ENCODE measurements at regions not wholly inside any gene's neighbourhood (a gene's known extent, or its start where the extent isn't known, plus 50 kb on each side); places are given as distances from the start of the nearest gene placed in this dataset.

DNA sequence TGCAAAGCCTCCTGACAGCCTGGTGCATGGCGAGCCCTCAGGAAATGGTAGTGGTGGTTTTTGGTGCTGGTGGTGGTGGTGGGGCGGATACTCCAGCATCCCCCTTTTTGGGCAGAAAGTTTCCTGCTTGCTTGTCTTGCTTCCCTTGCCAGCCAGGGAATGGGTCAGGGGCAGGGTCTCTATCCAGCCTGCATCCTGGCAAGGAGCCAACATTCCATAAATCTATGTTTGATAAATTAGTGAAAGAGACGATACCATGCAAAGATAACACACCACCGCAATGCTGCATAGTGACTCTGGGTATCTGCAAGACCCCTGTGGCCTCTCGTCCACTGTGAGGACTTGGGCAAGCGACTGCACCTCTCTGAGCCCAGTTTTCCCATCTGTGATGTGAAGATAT is 246.2 kb downstream of the LRFN2 start:
- DNase-seq, result no peak

DNA sequence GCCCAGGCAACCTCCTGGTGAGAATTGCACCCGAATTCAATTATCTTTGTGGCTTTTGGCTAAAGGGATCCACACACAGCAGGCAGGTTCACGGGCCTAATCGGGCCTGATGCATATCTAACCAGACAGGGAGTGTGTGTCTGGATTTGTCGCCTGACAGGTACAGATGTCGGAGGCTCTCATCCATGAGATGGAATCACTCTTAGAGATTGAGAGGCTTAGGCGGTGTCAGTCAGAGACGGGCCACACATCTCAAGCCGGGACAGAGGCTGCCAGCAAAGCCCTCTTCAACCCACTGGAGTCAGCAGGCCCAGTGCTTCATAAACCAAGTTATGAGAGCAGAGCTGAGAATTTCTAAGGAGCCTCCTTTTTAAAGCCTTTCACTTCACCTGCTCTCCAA is 247.0 kb downstream of the LRFN2 start:
- DNase-seq, result no peak

DNA sequence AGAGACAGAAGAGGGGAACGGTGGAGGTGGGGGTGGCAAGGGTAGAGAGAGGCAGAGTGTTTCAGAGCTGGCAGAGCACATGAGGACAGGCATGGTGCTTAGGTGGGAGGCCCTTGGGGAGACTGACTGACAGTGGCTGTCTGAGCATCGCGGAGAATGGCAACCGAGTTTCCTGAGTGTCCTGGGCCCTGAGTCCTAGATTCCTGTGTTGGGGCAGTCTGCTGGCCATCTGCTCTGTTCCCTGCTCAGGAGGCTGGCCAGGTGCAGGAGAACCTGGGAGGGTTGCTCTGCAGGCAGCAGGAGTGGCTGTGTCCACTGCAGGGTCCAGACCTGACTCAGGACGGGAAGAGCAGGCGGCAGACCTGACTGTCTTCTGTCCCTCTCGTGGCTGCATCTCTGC is 248.9 kb downstream of the LRFN2 start:
- no peak for DNase-seq

DNA sequence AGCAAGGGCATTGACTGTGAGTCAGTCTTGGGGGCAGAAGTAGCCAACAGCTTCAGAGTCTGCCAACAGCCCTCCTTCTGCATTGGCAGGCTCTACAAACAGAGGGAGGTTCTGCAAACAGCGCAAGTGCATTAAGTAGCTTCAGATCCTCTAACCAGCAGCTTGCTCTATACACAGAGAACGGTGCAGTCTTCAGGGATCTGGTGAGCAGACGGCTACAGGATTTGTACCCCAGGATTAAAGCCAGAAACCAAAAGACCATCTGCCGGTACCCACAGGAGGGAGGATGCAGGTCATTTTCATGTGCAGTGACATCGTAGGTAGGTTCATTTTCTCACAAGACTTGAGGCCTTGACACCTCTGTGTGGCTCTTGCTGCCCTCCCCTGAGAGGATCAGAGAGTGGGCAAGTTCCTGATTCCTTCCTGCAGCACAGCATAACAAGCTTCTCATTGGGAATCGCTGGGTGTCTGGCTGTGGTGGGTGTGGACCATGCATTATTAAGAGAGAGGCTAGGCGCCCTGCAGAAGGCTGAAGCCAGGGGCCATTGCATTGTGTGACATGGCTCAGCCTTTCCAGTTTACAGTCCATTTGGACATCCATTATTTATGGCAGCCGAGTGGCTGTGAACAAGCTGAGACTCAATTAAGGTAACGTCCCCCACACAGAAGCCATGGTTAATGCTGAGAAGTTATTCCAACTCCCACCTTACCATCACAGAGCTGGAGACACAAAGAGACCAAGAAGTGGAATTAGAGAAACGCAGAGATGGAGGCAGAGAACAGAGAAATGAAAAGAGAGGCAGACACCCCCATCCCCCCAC is 250.0 kb downstream of the LRFN2 start:
- no peak for DNase-seq

DNA sequence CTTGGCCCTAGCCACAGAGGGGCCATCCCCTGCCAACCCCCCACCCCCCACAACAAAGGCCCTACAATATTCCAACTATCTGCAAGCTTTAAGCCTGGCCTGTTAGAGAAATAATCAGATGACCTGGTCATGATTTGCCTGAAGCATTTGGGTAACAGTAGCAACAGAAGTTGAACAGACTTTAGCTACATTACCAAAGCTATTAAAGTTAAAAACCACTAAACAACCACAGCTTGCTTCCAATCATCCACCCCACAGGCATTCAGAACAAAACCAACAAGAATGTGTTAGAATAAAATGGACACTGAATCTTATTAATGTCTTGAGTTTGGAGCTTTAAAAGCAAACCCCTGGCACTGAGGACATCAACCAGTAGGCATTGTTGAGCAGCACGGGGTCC is 250.9 kb downstream of the LRFN2 start:
- DNase-seq, result no peak

DNA sequence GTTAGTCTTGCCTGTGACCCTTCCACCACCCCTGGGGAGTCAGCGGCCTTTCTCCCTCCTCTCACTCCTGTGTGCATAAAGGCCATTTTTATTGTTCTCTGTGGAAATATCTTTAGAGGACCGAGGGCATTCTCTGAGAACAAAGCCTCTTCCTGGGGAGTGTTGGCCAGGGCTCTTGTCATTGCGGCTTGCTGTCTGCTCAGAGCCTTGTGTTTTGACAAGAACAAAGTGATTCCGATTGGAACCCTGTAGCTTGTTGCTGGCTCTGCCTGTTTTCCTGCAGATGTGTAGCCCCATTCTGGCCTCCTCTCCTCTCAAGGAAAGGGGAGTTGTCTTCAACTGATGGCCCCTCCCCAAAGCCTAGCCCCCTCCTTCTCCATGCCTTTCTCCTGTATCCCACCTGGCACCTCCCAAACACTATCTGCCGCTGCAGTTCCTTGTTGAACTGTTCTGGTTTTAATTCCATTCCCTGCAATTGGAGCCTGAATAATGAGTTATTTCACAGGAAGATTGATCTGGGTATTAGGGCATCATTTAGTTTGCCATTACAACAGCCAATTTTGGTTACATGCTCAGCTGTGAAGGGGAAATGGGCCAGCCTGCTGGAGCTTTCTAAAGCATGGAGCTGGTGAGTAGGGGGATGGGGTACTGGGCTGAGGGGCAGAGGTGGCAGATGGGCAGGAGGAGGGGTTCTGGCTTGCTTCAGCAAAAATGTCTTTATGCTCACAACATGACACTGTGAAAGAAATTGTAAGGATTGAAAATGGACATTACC is 252.5 kb downstream of the LRFN2 start:
- DNase-seq, result no peak

DNA sequence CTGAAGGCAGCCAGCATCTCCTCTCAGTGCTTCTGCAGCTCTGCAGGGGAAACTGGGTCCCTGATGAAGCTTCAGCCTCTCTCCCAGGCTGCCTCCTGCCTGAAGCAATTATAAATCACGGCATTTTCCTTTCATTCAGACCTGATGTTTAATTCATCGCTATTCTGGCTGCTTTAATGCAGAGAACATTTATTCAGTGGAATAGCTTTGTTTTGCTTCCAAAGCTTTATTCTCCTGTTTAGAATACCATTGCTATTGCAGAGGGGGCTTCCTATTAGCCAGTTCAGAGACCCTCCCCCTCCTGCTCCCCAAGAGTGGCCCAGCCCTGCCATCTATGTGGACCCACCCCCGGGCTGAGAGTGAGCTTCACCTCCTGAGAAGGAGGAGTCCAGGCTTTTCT is 255.6 kb downstream of the LRFN2 start:
- no peak for DNase-seq

DNA sequence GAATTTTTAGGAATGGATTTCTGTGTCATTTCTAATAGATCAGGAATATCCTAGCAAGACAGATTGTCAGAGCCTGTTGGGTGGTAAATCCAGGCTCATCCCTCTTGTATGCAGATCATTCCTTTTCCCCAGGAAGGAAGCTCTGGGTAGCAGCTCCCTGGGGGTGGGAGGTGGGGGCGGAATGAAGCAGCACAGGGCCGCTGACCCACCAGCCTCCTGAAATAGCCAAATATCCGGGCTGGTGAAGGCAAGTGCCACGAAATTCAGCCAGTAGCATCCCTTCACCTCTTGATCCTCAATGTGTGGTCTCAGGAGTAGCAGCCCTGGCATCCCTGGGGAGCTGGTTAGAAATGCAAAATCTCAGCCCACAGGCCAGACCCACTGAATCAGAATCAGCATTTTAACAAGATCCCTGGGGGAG is 256.9 kb downstream of the LRFN2 start:
- no peak for DNase-seq

DNA sequence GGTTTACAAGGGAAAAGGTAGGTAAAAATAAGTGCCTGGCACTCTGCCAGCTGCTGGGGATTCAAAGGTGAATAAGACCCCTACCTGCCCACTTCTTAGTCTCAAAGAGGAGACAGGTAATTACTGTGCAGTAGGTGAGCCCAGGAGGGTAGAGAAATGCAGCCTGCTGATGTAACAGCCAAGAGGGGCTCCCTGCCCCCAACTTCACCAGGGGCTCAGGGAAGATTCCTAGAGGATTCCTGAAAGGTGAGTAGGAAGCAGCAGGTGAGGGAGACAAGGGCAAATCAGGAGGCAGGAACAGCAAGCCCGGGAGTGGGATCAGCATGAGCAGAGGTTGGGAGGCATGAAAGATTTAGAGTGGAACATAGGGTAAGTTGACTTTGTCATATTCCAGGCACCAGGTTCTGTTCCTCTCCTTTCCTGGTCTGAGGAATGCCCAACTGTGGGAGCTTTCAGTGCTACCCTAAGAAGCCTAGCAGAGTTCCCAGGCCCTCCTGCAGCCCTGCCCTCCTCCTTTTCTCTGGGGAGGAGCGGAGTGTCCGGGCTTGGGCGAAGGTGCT is 258.1 kb downstream of the LRFN2 start:
- no peak for DNase-seq

DNA sequence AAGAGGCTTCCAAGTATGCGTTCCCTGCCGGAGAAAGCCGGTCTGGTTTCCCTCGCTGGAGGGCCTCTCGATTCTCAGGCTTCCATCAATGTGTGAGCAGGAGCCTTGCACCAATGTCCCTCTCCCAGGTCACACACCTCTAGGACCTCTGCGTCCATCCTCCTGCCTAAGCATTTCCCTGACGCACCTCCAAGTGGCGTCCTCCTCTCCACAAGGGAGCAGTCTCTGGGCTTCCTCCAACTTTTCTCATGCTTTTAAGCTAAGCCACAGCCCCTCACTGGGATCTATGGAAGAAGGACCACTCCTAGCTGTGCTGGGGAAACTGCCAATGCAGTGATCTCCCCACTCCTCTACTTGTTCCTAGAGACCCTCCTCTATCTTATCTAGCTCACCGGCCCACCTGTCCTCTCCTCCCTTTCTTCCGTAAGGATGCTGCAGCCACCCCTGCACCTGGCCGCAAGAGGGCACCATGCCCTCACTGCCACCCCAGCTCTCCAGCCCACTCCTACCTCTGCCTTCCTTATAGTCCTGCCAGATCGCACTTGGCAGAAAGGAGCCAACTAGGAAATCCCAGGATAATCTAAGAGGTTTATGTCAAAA is 258.7 kb downstream of the LRFN2 start:
- peak; percentile 31 to 42 for DNase-seq

DNA sequence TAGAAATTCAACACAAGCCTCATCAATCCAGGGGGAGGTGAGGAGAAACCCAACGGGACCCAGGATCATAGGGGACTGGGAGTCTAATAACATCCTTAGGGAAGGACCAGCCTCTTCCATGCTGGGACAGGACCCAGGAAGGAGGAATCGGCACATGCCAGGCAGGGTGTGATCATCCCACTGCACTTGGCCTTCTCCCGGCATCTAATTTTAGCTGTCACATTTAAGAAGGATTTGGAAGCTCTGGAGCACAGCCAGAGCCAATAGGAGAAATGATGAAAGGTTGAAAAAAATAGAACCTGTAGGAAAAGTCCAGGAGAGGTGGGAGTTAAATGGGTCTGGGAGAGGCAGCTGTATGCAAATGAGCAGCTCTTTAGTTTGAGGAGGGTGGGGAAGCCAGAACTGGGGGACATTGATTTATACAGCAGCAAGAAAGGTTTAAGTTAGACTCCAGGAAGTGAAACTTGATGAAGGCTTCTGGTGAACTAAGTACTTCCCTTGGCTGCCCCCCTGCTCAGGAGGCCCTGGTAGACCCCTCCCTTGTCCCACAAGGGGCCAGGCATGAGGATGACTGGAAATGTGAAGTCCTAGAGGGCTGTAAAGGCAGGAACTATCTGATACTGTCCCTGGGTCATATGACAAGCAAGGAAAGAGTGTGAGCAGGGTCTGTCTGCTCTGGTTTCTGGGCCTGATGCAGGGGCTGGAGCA is 260.3 kb downstream of the LRFN2 start:
- DNase-seq, result no peak

DNA sequence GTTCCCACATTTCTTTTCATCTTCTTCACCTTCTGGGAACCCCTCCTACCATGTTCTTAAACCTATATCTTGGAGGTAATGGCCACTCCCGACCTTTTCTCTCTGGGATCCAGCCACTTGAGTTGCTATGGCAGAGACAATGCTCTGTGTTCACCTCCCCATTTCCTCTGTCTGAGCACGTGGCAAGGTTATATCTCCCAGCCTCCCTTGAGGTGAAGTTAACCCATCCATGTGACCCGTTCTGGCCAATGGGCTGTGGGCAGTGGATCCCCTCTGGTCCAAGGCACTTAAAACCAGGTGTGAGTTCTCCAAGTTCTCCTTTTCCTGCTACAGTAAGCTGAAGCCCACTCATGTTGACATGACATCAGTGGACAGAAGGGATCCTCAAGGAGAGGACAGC is 261.4 kb downstream of the LRFN2 start:
- no peak for DNase-seq

DNA sequence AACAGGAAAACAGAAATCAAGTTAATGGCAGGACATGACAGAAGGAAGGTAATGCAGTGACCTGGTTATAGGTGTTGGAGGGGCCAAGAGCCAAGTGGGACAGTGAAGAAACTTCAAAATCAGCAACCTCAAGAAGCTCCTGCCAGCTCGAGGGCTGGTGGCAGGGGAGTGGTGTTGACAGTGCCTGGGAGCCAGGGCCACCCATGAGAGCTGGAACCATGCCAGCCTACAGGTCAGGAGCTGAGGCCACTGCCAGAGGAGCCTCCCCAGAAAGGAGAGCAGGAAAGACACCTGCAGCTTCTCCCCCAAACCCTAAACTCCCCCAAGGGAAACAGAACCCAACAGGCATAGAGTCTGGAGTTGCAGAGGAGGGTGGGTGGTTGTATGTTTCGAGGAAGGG is 262.1 kb downstream of the LRFN2 start:
- DNase-seq, result no peak

DNA sequence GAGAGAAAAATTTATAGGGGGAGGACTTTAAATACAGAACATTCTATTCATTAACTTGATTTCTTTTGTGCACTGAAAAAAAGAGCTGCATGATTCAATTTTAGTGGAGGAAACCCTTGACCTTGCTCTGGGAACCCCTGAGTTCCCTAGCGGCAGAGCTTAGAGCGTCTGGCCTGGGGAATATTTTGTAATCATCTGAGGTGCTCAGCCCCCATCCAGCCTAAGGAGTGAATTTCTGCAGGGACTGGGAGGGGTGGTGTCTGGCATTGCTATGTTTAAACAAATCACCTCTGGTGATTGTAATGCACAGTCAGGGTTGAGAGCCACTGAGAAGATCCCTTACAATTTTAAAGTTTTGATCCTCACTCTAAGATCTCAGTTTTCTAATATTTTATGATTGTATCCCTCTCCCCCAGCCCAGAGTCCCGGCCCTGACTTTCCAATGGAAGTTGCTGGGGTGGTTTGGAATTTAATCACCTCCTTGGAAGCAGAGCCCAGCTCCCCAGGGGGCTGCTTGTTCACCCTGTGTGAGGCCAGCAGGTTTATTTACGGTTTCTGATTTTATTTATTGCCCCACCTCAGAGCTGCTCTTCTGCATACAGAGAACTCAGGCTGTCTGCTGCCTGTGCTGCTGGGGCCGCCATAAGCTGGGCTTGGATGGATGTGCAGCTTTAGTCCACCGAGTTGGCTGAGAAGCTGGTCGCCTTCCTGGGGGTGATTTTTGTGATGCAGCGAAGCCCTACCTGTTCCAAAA is 263.1 kb downstream of the LRFN2 start:
- no peak for DNase-seq

DNA sequence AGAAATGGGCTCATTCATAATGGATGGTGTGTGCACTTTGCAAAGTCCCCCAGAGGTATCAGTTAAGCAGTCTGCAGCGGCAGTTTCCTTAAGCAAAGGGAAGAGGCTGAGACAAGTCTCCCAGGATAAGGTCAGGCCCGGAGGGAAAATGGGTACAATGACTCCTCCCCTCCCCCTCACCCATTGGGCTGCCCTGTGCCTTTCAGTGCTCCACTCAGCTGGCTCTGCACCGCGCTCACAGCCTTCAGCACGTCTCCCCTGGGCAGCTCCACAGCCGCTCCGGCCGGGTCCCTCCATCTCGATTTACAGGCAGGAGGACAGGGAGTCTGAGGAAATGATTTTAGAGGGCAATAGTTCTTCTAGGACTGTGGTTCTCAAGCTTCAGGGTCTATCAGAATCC is 264.8 kb downstream of the LRFN2 start:
- DNase-seq, result no peak

DNA sequence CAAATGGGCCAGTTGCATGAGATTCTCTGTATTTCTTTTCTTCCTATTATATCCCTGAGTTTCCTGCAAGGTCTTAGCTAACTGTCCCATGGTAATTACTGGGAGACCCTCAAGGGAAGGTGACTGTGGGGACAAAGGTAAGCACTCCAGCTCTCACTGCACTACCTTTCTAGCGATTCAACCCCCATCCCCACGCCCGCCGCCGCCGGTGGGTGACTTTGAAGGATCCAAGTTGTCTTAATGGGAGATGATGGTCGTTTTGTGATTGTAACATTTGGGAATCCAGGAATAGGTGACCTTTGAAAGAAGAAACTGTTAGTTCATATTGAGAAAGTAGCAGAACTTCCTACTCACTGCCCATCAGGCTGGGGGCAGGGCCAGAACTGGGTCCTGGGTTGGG is 265.5 kb downstream of the LRFN2 start:
- DNase-seq, result no peak

DNA sequence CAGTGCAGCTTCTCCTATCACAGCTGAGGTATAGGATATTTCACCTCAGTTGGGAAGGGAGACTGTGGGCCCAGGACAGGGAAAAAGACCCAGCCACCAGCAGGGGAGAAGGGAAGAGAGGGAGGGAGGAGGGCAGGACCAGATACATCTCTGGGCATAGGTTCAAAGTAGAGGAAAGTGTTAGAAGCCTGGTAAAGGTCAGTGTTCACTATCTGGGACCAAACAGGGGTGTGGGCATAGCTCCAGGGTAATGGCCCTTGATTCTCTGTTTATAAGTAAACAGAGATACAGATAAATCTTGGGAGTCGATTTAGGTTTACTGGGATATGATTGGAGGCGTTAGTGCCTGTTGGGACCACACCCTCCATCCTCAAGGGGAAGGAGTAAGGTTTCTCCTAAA is 266.2 kb downstream of the LRFN2 start:
- no peak for DNase-seq

DNA sequence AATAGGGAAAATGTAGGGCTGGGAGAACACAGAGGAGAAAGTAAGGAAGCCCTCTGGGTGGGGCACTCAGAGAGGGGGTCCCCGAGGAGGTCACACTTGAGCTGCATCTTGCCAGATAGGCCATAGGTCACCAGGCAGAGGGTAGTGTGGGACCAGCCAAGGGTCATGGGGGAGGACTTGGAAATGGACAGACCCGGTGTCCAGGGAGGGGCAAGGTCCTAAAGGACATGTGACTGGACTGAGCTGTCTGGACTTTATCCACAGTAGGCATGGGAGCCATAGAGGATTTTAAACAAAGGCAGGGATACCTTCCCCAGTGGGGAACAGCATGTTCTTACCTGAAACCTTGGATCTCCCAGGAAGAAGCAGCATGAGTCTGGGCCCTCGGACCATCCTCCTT is 266.7 kb downstream of the LRFN2 start:
- no peak for DNase-seq

DNA sequence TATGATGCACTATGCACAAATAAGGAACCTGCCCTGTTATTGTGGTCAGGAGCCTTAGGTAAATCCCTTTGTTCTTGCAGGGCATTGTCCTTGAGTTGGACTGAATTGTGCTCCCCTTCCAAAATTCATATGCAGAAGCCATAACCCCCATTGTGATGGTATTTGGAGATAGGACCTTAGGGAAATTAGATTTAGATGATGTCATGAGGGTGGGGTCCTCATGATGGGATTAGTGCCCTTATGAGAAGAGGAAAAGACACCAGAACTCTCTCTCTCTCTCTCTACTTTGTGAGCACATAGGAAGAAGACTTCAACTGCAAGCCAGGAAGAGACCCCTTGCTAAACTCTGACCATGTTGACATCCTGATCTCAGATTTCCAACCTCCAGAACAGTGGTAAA is 268.0 kb downstream of the LRFN2 start:
- no peak for DNase-seq

DNA sequence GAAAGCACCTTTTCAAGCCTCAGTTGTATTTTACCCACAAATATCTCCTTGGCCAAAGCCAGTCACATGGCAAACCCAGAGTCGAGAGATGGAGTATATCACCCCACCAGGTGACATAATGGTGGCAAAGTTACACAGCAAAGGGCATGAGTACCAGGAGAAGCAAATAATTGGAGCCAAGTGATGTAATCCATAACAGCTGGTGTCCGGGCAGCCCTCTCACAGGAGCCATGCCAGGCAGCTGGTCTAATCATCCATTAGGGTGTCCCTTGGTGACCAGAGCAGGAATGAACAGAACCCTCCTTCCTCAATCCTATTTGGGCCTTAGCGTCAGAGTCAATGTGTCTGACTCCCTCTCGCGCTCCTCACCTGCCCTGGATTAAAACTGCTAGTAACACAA is 272.1 kb downstream of the LRFN2 start:
- no peak for DNase-seq

DNA sequence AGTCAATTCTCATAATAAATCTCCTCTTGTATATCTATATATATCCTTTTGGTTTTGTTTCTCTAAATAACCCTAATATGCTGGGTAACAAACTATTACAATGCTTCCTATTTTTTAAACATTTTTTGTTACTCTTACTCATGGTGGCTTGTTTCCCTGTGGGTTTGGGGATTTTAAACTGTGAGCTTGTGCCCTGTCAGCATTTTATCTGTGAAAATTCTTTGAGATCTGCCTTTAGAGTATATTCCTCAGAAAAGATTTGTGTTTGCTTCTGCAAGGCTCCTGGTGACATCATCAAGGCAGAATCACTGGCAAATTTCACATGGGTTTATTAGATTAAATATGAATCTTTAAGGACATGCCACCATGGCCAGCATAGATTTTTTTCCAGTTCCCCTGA is 273.6 kb downstream of the LRFN2 start:
- no peak for DNase-seq
